ENCODE measurements at regions not wholly inside any gene's neighbourhood (a gene's known extent, or its start where the extent isn't known, plus 50 kb on each side); places are given as distances from the start of the nearest gene placed in this dataset.
A peak's percentile ranks its signal among the peaks of the same experiment; 100 is the strongest.
"Not testable (repeated sequence)": the region's sequence is repeated elsewhere in the genome, so short reads cannot be mapped to it uniquely, and the experiment has no call there.

DNA sequence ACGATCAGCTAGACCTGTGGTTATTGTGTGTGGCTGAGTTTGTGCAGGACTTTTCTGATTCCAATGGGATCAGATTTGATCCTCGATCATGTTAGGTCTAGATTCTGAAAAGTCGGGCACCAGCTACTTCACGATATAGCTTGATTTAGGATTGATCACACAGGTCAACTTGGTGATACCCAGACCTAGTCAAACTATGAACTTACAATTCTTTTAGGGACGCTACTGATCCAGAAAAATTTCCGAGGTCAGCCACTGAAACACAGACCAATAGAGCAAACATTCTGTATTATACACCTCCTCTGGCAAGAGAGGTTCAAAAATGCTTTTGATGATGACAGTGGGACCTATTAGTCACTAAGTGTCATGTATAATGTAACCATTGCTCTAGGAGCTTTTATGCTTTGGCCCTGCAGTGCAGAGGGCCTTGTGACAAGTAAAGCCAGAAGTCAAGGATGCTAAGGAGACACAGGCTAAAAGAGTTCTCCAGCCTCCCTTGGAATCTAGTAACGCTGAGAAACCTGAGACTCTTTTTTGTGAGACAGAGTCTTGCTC is 115.6 kb upstream of the MB21D2 start (continued):
- TF ChIP-seq, protein P1, sequence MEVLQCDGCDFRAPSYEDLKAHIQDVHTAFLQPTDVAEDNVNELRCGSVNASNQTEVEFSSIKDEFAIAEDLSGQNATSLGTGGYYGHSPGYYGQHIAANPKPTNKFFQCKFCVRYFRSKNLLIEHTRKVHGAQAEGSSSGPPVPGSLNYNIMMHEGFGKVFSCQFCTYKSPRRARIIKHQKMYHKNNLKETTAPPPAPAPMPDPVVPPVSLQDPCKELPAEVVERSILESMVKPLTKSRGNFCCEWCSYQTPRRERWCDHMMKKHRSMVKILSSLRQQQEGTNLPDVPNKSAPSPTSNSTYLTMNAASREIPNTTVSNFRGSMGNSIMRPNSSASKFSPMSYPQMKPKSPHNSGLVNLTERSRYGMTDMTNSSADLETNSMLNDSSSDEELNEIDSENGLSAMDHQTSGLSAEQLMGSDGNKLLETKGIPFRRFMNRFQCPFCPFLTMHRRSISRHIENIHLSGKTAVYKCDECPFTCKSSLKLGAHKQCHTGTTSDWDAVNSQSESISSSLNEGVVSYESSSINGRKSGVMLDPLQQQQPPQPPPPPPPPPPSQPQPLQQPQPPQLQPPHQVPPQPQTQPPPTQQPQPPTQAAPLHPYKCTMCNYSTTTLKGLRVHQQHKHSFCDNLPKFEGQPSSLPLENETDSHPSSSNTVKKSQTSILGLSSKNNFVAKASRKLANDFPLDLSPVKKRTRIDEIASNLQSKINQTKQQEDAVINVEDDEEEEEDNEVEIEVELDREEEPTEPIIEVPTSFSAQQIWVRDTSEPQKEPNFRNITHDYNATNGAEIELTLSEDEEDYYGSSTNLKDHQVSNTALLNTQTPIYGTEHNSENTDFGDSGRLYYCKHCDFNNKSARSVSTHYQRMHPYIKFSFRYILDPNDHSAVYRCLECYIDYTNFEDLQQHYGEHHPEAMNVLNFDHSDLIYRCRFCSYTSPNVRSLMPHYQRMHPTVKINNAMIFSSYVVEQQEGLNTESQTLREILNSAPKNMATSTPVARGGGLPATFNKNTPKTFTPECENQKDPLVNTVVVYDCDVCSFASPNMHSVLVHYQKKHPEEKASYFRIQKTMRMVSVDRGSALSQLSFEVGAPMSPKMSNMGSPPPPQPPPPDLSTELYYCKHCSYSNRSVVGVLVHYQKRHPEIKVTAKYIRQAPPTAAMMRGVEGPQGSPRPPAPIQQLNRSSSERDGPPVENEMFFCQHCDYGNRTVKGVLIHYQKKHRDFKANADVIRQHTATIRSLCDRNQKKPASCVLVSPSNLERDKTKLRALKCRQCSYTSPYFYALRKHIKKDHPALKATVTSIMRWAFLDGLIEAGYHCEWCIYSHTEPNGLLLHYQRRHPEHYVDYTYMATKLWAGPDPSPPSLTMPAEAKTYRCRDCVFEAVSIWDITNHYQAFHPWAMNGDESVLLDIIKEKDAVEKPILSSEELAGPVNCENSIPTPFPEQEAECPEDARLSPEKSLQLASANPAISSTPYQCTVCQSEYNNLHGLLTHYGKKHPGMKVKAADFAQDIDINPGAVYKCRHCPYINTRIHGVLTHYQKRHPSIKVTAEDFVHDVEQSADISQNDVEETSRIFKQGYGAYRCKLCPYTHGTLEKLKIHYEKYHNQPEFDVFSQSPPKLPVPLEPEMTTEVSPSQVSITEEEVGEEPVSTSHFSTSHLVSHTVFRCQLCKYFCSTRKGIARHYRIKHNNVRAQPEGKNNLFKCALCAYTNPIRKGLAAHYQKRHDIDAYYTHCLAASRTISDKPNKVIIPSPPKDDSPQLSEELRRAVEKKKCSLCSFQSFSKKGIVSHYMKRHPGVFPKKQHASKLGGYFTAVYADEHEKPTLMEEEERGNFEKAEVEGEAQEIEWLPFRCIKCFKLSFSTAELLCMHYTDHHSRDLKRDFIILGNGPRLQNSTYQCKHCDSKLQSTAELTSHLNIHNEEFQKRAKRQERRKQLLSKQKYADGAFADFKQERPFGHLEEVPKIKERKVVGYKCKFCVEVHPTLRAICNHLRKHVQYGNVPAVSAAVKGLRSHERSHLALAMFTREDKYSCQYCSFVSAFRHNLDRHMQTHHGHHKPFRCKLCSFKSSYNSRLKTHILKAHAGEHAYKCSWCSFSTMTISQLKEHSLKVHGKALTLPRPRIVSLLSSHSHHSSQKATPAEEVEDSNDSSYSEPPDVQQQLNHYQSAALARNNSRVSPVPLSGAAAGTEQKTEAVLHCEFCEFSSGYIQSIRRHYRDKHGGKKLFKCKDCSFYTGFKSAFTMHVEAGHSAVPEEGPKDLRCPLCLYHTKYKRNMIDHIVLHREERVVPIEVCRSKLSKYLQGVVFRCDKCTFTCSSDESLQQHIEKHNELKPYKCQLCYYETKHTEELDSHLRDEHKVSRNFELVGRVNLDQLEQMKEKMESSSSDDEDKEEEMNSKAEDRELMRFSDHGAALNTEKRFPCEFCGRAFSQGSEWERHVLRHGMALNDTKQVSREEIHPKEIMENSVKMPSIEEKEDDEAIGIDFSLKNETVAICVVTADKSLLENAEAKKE (CRISPR knock-in tag; IDR thresholded peaks at IDR 0.05): no peak
- TF ChIP-seq POLR2AphosphoS5 (IDR thresholded peaks at IDR 0.05; ENCODE audit: low read depth): no peak

DNA sequence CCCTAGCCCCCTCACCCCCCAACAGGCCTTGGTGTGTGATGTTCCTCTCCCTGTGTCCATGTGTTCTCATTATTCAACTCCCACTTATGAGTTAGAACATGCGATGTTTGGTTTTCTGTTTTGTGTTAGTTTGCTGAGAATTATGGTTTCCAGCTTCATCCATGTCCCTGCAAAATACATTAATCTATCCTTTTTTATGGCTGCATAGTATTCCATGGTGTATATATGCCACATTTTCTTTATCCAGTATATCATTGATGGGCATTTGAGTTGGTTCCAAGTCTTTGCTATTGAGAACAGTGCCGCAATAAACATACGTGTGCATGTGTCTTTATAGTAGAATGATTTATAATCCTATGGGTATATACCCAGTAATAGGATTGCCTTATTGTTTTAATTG is 120.2 kb upstream of the MB21D2 start:
- H3K4me3 ChIP-seq; H2AFZ ChIP-seq; H3K4me1 ChIP-seq (ENCODE audit: insufficient read depth); ATAC-seq; H3K27me3 Mint-ChIP-seq (ENCODE audit: insufficient read depth, low read depth, poor library complexity); H3K27ac Mint-ChIP-seq; DNase-seq (ENCODE audit: low spot score); H3F3A ChIP-seq (replicated peaks; ENCODE audit: low read depth); H3K9me2 ChIP-seq (ENCODE audit: insufficient read depth); H3K27me3 ChIP-seq (ENCODE audit: insufficient read depth); H3K4me2 ChIP-seq; H3K36me3 Mint-ChIP-seq (ENCODE audit: low read depth); H3K4me1 Mint-ChIP-seq; H3K36me3 ChIP-seq (ENCODE audit: insufficient read depth); H3K79me2 ChIP-seq (replicated peaks; ENCODE audit: insufficient read depth); H3K9me3 Mint-ChIP-seq; H3K27ac ChIP-seq (ENCODE audit: low read depth); H4K20me1 ChIP-seq (replicated peaks; ENCODE audit: insufficient read depth); H3K4me3 Mint-ChIP-seq: not testable (repeated sequence)

DNA sequence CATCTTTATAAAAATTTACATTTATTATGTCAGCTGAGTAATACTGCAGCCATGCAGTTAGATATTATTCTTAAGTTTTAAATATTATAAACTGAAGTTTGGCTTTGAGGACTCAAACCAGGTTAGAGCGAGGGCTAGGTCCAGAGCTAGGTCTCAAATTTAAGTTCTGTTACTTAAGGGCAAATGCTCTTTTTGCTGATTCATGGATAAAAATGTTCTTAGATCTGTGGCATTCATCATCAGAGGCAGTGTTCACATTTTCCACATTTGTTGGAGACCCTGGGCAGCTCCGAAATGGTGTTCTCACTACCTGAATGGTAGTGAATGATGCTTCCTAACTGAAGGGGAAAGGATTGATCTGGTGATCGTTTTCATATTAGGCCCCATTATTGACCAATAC is 121.4 kb upstream of the MB21D2 start:
- Mint-ChIP-seq H3K9me3 (no peaks in the 10 kb centered on the region; the same call in 2 of the 3 replicates), H3K27ac (no peak overlapping the region), H3K4me1 (peaks cover 7% of the 10 kb centered on the region; the same call in 2 of the 3 replicates), H3K36me3 (ENCODE audit: low read depth) (no peaks in the 10 kb centered on the region), H3K27me3 (ENCODE audit: insufficient read depth, low read depth, poor library complexity) (no peaks in the 10 kb centered on the region), H3K4me3 (no peak overlapping the region)
- Histone ChIP-seq H3K4me2 (no peak overlapping the region), H3K4me3 (no peak overlapping the region), H3K79me2 (replicated peaks; ENCODE audit: insufficient read depth) (no peaks in the 10 kb centered on the region), H2AFZ (peak overlapping the region; percentile 57), H3K36me3 (ENCODE audit: insufficient read depth) (no peaks in the 10 kb centered on the region), H3K4me1 (ENCODE audit: insufficient read depth) (no peaks in the 10 kb centered on the region; the same call in 1 of the 2 replicates), H3K27ac (ENCODE audit: low read depth) (no peak overlapping the region), H3K27me3 (ENCODE audit: insufficient read depth) (no peaks in the 10 kb centered on the region), H3K9me2 (ENCODE audit: insufficient read depth) (no peaks in the 10 kb centered on the region), H4K20me1 (replicated peaks; ENCODE audit: insufficient read depth) (no peaks in the 10 kb centered on the region), H3F3A (replicated peaks; ENCODE audit: low read depth) (no peaks in the 10 kb centered on the region)
- no peak for ATAC-seq
- DNase-seq (ENCODE audit: low spot score): no peak
- TF ChIP-seq JUNB (IDR thresholded peaks at IDR 0.05; ENCODE audit: unreplicated experiment): no peak
- TF ChIP-seq, protein P2, sequence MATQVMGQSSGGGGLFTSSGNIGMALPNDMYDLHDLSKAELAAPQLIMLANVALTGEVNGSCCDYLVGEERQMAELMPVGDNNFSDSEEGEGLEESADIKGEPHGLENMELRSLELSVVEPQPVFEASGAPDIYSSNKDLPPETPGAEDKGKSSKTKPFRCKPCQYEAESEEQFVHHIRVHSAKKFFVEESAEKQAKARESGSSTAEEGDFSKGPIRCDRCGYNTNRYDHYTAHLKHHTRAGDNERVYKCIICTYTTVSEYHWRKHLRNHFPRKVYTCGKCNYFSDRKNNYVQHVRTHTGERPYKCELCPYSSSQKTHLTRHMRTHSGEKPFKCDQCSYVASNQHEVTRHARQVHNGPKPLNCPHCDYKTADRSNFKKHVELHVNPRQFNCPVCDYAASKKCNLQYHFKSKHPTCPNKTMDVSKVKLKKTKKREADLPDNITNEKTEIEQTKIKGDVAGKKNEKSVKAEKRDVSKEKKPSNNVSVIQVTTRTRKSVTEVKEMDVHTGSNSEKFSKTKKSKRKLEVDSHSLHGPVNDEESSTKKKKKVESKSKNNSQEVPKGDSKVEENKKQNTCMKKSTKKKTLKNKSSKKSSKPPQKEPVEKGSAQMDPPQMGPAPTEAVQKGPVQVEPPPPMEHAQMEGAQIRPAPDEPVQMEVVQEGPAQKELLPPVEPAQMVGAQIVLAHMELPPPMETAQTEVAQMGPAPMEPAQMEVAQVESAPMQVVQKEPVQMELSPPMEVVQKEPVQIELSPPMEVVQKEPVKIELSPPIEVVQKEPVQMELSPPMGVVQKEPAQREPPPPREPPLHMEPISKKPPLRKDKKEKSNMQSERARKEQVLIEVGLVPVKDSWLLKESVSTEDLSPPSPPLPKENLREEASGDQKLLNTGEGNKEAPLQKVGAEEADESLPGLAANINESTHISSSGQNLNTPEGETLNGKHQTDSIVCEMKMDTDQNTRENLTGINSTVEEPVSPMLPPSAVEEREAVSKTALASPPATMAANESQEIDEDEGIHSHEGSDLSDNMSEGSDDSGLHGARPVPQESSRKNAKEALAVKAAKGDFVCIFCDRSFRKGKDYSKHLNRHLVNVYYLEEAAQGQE (IDR thresholded peaks at IDR 0.05; ENCODE audit: unreplicated experiment): no peak
- TF ChIP-seq CREB1 (CRISPR knock-in tag; IDR thresholded peaks at IDR 0.05; ENCODE audit: low read depth): no peak
- no peak for TF ChIP-seq STAT1 (IDR thresholded peaks at IDR 0.05; ENCODE audit: unreplicated experiment)
- TF ChIP-seq, protein P3, sequence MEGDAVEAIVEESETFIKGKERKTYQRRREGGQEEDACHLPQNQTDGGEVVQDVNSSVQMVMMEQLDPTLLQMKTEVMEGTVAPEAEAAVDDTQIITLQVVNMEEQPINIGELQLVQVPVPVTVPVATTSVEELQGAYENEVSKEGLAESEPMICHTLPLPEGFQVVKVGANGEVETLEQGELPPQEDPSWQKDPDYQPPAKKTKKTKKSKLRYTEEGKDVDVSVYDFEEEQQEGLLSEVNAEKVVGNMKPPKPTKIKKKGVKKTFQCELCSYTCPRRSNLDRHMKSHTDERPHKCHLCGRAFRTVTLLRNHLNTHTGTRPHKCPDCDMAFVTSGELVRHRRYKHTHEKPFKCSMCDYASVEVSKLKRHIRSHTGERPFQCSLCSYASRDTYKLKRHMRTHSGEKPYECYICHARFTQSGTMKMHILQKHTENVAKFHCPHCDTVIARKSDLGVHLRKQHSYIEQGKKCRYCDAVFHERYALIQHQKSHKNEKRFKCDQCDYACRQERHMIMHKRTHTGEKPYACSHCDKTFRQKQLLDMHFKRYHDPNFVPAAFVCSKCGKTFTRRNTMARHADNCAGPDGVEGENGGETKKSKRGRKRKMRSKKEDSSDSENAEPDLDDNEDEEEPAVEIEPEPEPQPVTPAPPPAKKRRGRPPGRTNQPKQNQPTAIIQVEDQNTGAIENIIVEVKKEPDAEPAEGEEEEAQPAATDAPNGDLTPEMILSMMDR (conservative IDR thresholded peaks at IDR 0.05; ENCODE audit: low read depth in 2 of 2): no peak
